ENCODE measurements at regions not wholly inside any gene's neighbourhood (a gene's known extent, or its start where the extent isn't known, plus 50 kb on each side); places are given as distances from the start of the nearest gene placed in this dataset.

- ChIA-PET POLR2A (interaction anchor here (0.9 kb wide), 1 partner anchor 11 kb away, joined by 3 read pairs; no protein-coding TSS in a partner anchor), CTCF (interaction anchor here (0.6 kb wide), 2 partner anchors 17 to 88 kb away, joined by 4 read pairs; no protein-coding TSS in a partner anchor)
- H3K36me3 Mint-ChIP-seq (ENCODE audit: insufficient read depth, unreplicated experiment) = no peaks in the 10 kb centered on the region
- H3K27ac Mint-ChIP-seq (ENCODE audit: low read depth, unreplicated experiment) = no peak overlapping the region
- H3K9me3 Mint-ChIP-seq (ENCODE audit: unreplicated experiment) = peaks cover 5% of the 10 kb centered on the region
- no peaks in the 10 kb centered on the region for H3K4me1 Mint-ChIP-seq (ENCODE audit: insufficient read depth, unreplicated experiment)
- TF ChIP-seq CTCF (IDR thresholded peaks at IDR 0.05; ENCODE audit: unreplicated experiment) = no peak
- intact Hi-C loops (cut with micrococcal nuclease) = no loop called here
- BruUV-seq (replicated peaks) = no TSS peak
- H3K4me3 Mint-ChIP-seq (ENCODE audit: unreplicated experiment) = no peak overlapping the region
- no peaks in the 10 kb centered on the region for H3K27me3 Mint-ChIP-seq (ENCODE audit: insufficient read depth, unreplicated experiment)
- no peak for DNase-seq (ENCODE audit: unreplicated experiment)
Observed at GRCh38 chr4:182074139-182074538, 169.1 kb upstream of the TENM3 start.

GRCh38 chr4:182074810-182075209 lies 168.4 kb upstream of the TENM3 start:
- Mint-ChIP-seq H3K27me3 (ENCODE audit: insufficient read depth, unreplicated experiment) (no peaks in the 10 kb centered on the region), H3K27ac (ENCODE audit: low read depth, unreplicated experiment) (no peak overlapping the region), H3K36me3 (ENCODE audit: insufficient read depth, unreplicated experiment) (no peaks in the 10 kb centered on the region), H3K4me1 (ENCODE audit: insufficient read depth, unreplicated experiment) (no peaks in the 10 kb centered on the region), H3K9me3 (ENCODE audit: unreplicated experiment) (peaks cover 5% of the 10 kb centered on the region), H3K4me3 (ENCODE audit: unreplicated experiment) (no peak overlapping the region)
- TF ChIP-seq CTCF (IDR thresholded peaks at IDR 0.05; ENCODE audit: unreplicated experiment) = no peak
- intact Hi-C loops (cut with micrococcal nuclease) = no loop called here
- POLR2A ChIA-PET = interaction anchor here (0.9 kb wide), 1 partner anchor 12 kb away, joined by 3 read pairs; no protein-coding TSS in a partner anchor
- DNase-seq (ENCODE audit: unreplicated experiment) = no peak
- no TSS peak for BruUV-seq (replicated peaks)
- CTCF ChIA-PET = interaction anchor here (0.6 to 0.7 kb wide), 2 partner anchors 72 to 87 kb away, joined by 4 read pairs; no protein-coding TSS in a partner anchor

DNA sequence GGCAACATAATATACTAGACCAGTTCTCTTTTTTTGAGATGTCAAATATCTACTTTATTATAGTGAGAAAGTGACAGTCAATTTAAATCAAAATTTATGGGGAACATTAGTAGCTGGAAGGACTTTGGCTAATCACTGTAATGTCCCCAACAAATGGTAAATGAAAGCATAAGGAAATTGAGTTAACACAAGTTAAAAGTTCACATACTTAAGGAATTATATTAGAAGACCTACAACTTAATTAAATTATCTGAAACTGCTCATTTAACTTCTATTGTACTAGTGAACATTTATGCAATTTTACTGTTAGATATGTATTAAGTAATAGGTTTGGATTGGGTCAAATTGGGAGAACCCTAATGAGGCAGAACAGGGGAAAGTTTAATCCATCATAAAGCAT lies 160.3 kb upstream of the TENM3 start:
- no peak for TF ChIP-seq CTCF (IDR thresholded peaks at IDR 0.05; ENCODE audit: unreplicated experiment)
- no peak overlapping the region for H3K4me3 Mint-ChIP-seq (ENCODE audit: unreplicated experiment)
- no peak for DNase-seq (ENCODE audit: unreplicated experiment)
- intact Hi-C loops (cut with micrococcal nuclease) = no loop called here
- H3K36me3 Mint-ChIP-seq (ENCODE audit: insufficient read depth, unreplicated experiment) = peaks cover 5% of the 10 kb centered on the region
- H3K4me1 Mint-ChIP-seq (ENCODE audit: insufficient read depth, unreplicated experiment) = no peaks in the 10 kb centered on the region
- POLR2A ChIA-PET = no interaction called here
- no peaks in the 10 kb centered on the region for H3K27me3 Mint-ChIP-seq (ENCODE audit: insufficient read depth, unreplicated experiment)
- H3K27ac Mint-ChIP-seq (ENCODE audit: low read depth, unreplicated experiment) = no peak overlapping the region
- CTCF ChIA-PET = no interaction called here
- H3K9me3 Mint-ChIP-seq (ENCODE audit: unreplicated experiment) = no peaks in the 10 kb centered on the region
- no TSS peak for BruUV-seq (replicated peaks)

DNA sequence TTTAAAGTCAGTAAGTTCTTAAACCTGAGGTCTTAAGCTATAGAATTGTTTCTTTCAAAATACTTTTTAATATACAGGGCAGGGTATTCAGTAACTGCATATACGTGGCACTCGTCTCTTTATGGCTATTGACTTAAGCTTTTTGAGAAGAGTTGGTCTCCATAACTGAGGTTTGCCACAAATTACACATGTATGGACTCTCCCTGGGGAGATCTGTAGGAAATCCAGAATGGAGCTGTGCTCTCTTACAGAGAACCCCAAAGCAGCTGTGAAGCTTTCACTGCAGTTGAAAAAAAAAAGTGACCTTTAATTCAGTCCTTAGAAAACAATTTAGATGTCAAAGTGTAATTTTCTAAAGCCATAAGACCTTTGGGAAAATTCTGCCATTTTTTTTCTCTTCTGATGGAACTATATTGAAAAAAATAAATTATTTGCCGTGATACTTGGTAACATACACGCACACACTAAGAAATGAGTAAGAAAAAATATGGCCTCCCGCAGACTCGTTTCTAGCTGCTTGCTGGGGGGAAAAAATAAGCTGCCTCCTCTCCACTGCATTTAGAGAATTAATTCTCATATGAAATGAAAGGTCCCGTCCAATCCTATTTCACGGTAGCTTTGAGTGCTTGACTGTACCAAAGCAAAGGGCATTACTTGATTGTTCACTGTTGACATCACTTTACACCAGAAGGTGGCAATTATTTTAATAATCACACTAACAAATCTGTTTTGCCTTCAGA lies 159.4 kb upstream of the TENM3 start:
- Mint-ChIP-seq H3K9me3 (ENCODE audit: unreplicated experiment) (no peaks in the 10 kb centered on the region), H3K27ac (ENCODE audit: low read depth, unreplicated experiment) (no peak overlapping the region), H3K36me3 (ENCODE audit: insufficient read depth, unreplicated experiment) (peaks cover 5% of the 10 kb centered on the region), H3K27me3 (ENCODE audit: insufficient read depth, unreplicated experiment) (no peaks in the 10 kb centered on the region), H3K4me1 (ENCODE audit: insufficient read depth, unreplicated experiment) (no peaks in the 10 kb centered on the region), H3K4me3 (ENCODE audit: unreplicated experiment) (no peak overlapping the region)
- ChIA-PET POLR2A (no interaction called here), CTCF (interaction anchor here (0.6 to 0.7 kb wide), 3 partner anchors 11 to 842 kb away, joined by 3 read pairs; no protein-coding TSS in a partner anchor)
- BruUV-seq (replicated peaks) = no TSS peak
- no peak for DNase-seq (ENCODE audit: unreplicated experiment)
- intact Hi-C loops (cut with micrococcal nuclease) = no loop called here
- TF ChIP-seq CTCF (IDR thresholded peaks at IDR 0.05; ENCODE audit: unreplicated experiment) = no peak
